Hepatocyte (in vitro differentiated cells): ENCODE measurements at regions not wholly inside any gene's neighbourhood (a gene's known extent, or its start where the extent isn't known, plus 50 kb on each side); places are given as distances from the start of the nearest gene placed in this dataset.
A peak's percentile ranks its signal among the peaks of the same experiment; 100 is the strongest.

Experiments used
- DNase-seq: peaks from one replicate; pipeline ENCODE4 v3.0.0-alpha.2; 2016; ENCODE audit warnings: low spot score
- H2AFZ ChIP-seq: fragments of 200-600 bp; sonication (generic); 2 replicates; pipeline ENCODE4 v1.6.0; 2016; ENCODE audit warnings: antibody characterized with exemption, mild to moderate bottlenecking
- H3K27ac ChIP-seq: fragments of 200-600 bp; sonication (generic); 2 replicates; pipeline ENCODE4 v1.5.1; 2016; ENCODE audit warnings: mild to moderate bottlenecking
- H3K27me3 ChIP-seq: fragments of 200-600 bp; sonication (generic); 2 replicates; pipeline ENCODE4 v1.6.1; 2016
- H3K36me3 ChIP-seq: fragments of 200-600 bp; sonication (generic); replicated peaks from 2 replicates; pipeline ENCODE4 v1.5.1; 2016; ENCODE audit warnings: low read depth; ENCODE audit not compliant: insufficient read depth
- H3K4me1 ChIP-seq: fragments of 200-600 bp; sonication (generic); 2 replicates; pipeline ENCODE4 v1.5.1; 2016; ENCODE audit warnings: mild to moderate bottlenecking, moderate library complexity; ENCODE audit not compliant: insufficient read depth
- H3K4me2 ChIP-seq: fragments of 200-600 bp; sonication (generic); 2 replicates; pipeline ENCODE4 v1.6.0; 2016
- H3K4me3 ChIP-seq: fragments of 200-600 bp; sonication (generic); 2 replicates; pipeline ENCODE4 v1.5.1; 2016; ENCODE audit warnings: mild to moderate bottlenecking
- H3K79me2 ChIP-seq: fragments of 200-600 bp; sonication (generic); 2 replicates; pipeline ENCODE4 v1.6.0; 2017; ENCODE audit warnings: mild to moderate bottlenecking
- H3K9me2 ChIP-seq: fragments of 200-600 bp; sonication (generic); replicated peaks from 2 replicates; pipeline ENCODE4 v1.6.0; 2017; ENCODE audit warnings: mild to moderate bottlenecking; ENCODE audit not compliant: insufficient read depth
- H3K9me3 ChIP-seq: fragments of 200-600 bp; sonication (generic); 2 replicates; pipeline ENCODE4 v1.5.1; 2016; ENCODE audit warnings: low read depth, mild to moderate bottlenecking
- H4K20me1 ChIP-seq: fragments of 200-600 bp; sonication (generic); 2 replicates; pipeline ENCODE4 v1.6.0; 2016; ENCODE audit warnings: mild to moderate bottlenecking; ENCODE audit not compliant: insufficient read depth, poor library complexity, severe bottlenecking
- EZH2 ChIP-seq: fragments of 200-600 bp; sonication (generic); IDR thresholded peaks from 2 replicates; pipeline ENCODE4 v1.6.1; 2016; ENCODE audit warnings: antibody characterized with exemption, mild to moderate bottlenecking, borderline replicate concordance
- EZH2phosphoT487 ChIP-seq: fragments of 200-600 bp; sonication (generic); IDR thresholded peaks from one replicate; pipeline ENCODE4 v1.6.1; 2018; ENCODE audit warnings: antibody characterized with exemption, mild to moderate bottlenecking, low read depth, moderate library complexity; ENCODE audit not compliant: unreplicated experiment, severe bottlenecking
- WGBS: methylation state at CpG from one replicate; pipeline ENCODE4 v1.1.6; 2016; ENCODE audit warnings: low lambda C conversion rate; ENCODE audit errors: missing lambda C conversion rate; 5-methylcytosine and 5-hydroxymethylcytosine counted together
- TF ChIP-seq, protein P1 (sequence below): fragments of 200-600 bp; sonication (generic); IDR thresholded peaks from 2 replicates; pipeline ENCODE4 v1.5.1; 2016; ENCODE audit warnings: antibody characterized with exemption, mild to moderate bottlenecking; ENCODE audit not compliant: poor library complexity

DNA sequence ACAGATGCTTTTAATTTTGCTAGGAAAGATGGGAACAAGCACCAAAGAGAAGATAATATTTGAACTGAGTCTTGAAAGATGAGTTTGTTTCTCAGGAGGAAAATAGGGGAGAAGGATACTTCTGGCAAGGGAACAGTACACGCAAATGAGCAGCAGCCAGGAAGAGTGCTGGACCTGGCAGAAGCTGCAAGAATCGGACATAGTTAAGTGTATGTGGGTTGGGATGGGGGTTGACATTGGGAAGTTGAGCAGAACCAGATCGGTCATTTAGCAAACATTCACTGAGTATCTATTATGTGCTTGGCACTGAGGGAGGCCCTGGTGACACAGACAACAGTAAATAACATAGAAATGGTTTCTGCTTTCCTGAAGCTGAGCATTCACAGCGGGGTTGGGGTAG lies 198.8 kb downstream of the PLPP3 start:
- no peak for DNase-seq

DNA sequence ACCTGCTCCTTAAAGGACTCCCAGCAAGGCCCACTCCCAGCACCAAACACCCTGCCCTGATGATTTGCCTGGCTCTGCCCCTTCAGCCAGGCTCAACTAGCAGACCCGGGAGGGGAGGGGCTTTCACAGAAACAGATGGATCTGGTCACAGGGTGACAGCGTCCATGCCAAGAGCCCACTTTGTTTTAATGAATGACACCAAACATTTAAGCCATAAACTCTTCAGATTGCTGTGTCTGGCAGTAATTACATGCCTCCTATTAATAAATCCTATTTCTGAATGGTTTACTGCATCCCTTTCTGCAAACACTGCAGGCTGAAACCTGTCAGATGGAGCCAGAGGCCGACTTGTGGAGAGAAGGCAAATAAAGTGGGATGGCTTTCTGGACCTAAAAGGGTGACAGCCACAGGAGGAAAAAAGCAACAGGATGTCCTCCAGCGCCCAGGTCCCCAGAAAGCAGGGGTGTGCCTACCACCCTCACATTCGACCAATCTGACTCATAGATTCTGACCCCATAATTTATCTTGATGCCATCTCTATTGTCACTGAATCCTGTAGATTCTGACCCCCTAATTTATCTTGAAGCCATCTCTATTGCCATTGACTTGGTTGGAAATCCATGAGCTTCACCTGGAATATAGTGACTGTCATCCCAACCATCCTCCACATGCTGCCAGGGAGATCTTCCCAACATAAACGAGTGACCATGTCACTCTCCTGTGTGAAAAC lies 200.9 kb downstream of the PLPP3 start:
- TF ChIP-seq, protein P1, sequence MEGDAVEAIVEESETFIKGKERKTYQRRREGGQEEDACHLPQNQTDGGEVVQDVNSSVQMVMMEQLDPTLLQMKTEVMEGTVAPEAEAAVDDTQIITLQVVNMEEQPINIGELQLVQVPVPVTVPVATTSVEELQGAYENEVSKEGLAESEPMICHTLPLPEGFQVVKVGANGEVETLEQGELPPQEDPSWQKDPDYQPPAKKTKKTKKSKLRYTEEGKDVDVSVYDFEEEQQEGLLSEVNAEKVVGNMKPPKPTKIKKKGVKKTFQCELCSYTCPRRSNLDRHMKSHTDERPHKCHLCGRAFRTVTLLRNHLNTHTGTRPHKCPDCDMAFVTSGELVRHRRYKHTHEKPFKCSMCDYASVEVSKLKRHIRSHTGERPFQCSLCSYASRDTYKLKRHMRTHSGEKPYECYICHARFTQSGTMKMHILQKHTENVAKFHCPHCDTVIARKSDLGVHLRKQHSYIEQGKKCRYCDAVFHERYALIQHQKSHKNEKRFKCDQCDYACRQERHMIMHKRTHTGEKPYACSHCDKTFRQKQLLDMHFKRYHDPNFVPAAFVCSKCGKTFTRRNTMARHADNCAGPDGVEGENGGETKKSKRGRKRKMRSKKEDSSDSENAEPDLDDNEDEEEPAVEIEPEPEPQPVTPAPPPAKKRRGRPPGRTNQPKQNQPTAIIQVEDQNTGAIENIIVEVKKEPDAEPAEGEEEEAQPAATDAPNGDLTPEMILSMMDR: peak; percentile 31
- TF ChIP-seq EZH2phosphoT487 (no peak), EZH2 (no peak)
- Histone ChIP-seq H3K4me2 (no peak overlapping the region), H3K9me3 (no peaks in the 10 kb centered on the region), H3K79me2 (no peaks in the 10 kb centered on the region), H3K27ac (no peak overlapping the region), H3K36me3 (no peaks in the 10 kb centered on the region), H3K4me1 (peaks cover 52% of the 10 kb centered on the region), H3K4me3 (no peak overlapping the region), H3K27me3 (no peaks in the 10 kb centered on the region), H4K20me1 (no peaks in the 10 kb centered on the region), H3K9me2 (no peaks in the 10 kb centered on the region), H2AFZ (no peak overlapping the region)
- DNase-seq: no peak
- 42% methylated on average over 6 of the region's 6 CpGs for WGBS

More for the DNA sequence above, 198.8 kb downstream of the PLPP3 start:
- Histone ChIP-seq H2AFZ (no peak overlapping the region), H3K9me3 (no peaks in the 10 kb centered on the region), H3K27me3 (no peaks in the 10 kb centered on the region), H3K4me1 (peaks cover 32% of the 10 kb centered on the region), H3K79me2 (no peaks in the 10 kb centered on the region), H3K9me2 (no peaks in the 10 kb centered on the region), H3K27ac (no peak overlapping the region), H4K20me1 (no peaks in the 10 kb centered on the region), H3K4me3 (no peak overlapping the region), H3K4me2 (no peak overlapping the region), H3K36me3 (no peaks in the 10 kb centered on the region)
- 54% methylated on average over 4 of the region's 4 CpGs for WGBS
- no peak for TF ChIP-seq EZH2phosphoT487
- TF ChIP-seq, protein P1: no peak
- no peak for TF ChIP-seq EZH2

DNA sequence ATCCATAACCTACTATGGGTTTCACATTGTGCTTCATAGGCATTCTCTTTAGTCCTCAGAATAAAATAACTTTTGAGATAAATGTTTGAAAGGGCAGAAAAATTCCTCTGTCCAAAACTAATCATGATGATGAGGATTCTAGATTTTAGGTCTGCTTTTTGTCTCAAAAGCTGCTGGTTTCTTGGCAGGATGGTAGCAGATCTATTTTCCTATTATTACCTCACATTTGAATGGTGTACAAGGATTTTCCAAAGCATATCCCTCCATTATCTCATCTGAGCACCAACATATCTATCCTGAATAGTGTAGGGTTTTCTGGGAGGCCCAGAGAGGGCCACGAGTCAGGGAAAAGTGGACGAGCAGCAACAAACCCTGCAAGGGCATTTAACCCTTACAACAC lies 201.9 kb downstream of the PLPP3 start:
- no peak overlapping the region for H3K4me2 ChIP-seq
- 50% methylated on average over 2 of the region's 2 CpGs for WGBS

More for the DNA sequence above, 201.9 kb downstream of the PLPP3 start:
- H2AFZ ChIP-seq: no peak overlapping the region
- H3K9me2 ChIP-seq: no peaks in the 10 kb centered on the region
- no peaks in the 10 kb centered on the region for H3K79me2 ChIP-seq
- no peak overlapping the region for H3K4me3 ChIP-seq
- peaks cover 52% of the 10 kb centered on the region for H3K4me1 ChIP-seq
- H3K27ac ChIP-seq: peak overlapping the region; percentile 6
- no peak for DNase-seq
- H3K9me3 ChIP-seq: no peaks in the 10 kb centered on the region
- H3K27me3 ChIP-seq: no peaks in the 10 kb centered on the region
- H3K36me3 ChIP-seq: no peaks in the 10 kb centered on the region
- TF ChIP-seq, protein P1: no peak
- TF ChIP-seq EZH2 (no peak), EZH2phosphoT487 (no peak)
- H4K20me1 ChIP-seq: no peaks in the 10 kb centered on the region
